GM12875 (cell line): ENCODE measurements at regions not wholly inside any gene's neighbourhood (a gene's known extent, or its start where the extent isn't known, plus 50 kb on each side); places are given as distances from the start of the nearest gene placed in this dataset.
"Not testable (repeated sequence)": the region's sequence is repeated elsewhere in the genome, so short reads cannot be mapped to it uniquely, and the experiment has no call there.

ENCODE experiments used
- H3K4me3 ChIP-seq: one replicate; pipeline ENCODE4 v1.5.1; 2011; ENCODE audit warnings: low read depth, low read length, control low read depth
- TF ChIP-seq, protein P1 (sequence below): IDR thresholded peaks from 2 replicates; pipeline ENCODE4 v1.5.1; 2011; ENCODE audit warnings: low read depth, mild to moderate bottlenecking, control low read depth, inconsistent platforms, low read length, moderate library complexity, borderline replicate concordance; ENCODE audit not compliant: insufficient read depth

DNA sequence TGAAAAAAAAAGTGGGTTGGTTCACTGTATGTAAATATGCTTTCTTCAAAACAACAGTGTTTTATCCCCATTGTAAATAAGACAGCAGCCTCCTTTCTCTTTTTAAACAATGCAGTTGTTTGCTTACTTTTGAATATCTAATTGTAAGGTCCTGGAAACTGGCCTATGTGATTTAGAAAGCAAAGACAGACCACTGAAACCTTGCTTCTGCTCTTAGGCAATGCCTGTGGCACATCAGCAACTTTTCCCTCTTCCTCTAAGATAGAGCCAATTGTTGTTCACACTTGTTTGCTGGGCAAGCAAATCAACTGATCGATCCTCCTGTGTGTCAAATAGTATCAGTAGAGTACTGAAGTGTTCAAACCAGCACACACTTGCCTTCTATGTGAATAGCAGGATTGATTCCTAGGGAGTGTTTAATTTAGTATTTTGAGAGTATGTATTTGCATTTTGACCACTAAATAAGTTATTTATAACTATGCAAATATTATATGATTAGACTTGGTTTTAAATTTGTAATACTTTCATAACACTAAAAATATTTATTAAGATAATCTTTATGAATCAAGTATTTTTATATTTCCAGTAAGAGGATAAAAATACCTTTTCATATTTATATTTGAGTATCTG, 55.4 kb upstream of the GRPR start:
- TF ChIP-seq, protein P1, sequence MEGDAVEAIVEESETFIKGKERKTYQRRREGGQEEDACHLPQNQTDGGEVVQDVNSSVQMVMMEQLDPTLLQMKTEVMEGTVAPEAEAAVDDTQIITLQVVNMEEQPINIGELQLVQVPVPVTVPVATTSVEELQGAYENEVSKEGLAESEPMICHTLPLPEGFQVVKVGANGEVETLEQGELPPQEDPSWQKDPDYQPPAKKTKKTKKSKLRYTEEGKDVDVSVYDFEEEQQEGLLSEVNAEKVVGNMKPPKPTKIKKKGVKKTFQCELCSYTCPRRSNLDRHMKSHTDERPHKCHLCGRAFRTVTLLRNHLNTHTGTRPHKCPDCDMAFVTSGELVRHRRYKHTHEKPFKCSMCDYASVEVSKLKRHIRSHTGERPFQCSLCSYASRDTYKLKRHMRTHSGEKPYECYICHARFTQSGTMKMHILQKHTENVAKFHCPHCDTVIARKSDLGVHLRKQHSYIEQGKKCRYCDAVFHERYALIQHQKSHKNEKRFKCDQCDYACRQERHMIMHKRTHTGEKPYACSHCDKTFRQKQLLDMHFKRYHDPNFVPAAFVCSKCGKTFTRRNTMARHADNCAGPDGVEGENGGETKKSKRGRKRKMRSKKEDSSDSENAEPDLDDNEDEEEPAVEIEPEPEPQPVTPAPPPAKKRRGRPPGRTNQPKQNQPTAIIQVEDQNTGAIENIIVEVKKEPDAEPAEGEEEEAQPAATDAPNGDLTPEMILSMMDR: no peak
- no peak overlapping the region for H3K4me3 ChIP-seq

DNA sequence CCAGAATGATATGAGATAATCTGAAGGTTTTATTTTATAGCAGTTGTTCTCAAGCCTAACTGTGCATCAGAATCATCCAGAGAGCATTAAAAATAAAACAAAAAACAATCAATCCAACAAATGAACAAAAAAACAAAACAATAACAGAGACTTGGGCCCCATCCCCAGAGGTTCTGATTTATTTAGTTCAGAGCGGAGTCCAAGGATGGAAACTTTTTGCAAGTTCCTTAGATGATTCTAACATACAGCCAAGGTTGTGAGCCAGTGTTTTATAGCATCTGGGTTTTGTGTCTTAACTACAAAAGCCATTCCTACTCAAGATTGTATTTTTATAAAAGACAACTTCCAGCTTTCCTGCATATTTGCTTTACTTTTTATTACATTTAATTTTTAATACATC, 59.4 kb upstream of the GRPR start:
- TF ChIP-seq, protein P1: no peak
- H3K4me3 ChIP-seq: no peak overlapping the region

DNA sequence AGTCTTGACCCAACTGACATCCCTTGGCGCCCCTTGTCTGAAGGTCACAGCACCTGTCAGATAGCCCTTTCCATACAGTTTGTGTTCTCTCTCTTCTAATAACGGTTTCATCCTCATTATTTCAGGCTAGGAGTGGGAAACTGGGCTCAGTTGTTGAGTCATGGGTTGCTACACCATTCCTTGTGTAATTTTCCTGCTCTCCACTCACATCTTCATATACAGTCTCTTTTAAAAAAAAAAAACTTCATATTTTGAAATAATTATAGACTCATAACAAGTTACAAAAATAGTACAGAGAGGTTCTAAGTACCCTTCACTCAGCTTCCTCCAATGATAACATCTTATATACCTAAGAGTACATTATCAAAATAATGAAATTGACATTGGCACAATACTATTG, 60.2 kb upstream of the GRPR start:
- no peak overlapping the region for H3K4me3 ChIP-seq
- TF ChIP-seq, protein P1: no peak

DNA sequence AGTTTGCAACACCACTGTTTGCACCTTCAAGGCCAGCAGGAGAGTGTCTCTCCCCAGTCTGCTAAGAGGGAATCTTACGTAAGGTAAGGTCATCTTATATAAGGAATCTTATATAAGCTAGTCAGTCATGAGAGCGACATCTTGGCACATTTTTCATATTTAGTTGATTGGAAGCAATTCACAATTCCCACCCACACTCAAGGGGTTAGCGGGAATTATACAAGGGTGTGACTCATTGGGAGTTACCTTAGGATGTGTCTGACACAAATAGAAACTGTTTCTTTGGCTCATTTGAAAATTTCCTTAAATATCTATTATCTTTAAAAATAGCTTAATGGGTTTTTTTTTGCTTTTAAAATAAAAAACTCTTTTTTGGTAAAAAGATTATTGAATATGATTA, 62.1 kb upstream of the GRPR start:
- TF ChIP-seq, protein P1: no peak
- H3K4me3 ChIP-seq: no peak overlapping the region

DNA sequence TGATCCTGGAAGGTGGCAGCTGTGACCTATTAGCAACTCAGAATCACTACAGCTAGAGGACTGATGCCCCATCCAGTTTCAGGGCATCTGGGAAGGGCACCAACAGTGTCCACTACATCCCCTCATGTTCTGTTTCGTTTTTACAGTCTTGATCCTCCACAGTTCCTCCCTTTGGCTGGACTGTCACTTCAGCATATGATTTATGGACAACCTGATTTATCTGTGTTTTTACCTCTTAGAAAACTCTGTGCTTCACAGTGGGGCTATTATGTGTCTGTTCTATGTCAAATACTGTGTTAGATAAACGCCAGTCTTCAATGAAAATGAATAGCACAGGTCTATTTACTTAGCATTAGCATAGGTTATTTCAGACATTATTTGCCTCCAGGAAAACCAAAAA, 63.1 kb upstream of the GRPR start:
- TF ChIP-seq, protein P1: no peak

DNA sequence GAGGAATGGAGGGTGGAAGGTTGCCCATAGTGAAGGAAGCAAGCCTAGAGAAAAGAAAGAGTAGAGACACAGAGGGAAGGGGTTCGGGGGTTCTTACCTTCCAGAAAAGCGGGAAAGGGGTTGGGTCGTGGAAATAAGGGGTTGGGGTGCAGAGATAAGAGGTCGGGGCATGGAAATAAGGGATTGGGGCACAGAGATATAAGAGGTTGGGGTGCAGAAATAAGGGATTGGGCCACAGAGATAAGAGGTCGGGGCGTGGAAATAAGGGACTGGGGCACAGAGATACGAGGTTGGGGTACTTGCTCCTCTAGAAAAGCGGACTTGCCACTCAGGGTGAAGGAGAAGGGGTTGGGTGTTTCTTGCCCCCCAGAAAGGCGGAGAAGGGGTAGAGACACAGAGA, 74.2 kb upstream of the GRPR start:
- not testable (repeated sequence) for H3K4me3 ChIP-seq

More for the DNA sequence above, 63.1 kb upstream of the GRPR start:
- no peak overlapping the region for H3K4me3 ChIP-seq

DNA sequence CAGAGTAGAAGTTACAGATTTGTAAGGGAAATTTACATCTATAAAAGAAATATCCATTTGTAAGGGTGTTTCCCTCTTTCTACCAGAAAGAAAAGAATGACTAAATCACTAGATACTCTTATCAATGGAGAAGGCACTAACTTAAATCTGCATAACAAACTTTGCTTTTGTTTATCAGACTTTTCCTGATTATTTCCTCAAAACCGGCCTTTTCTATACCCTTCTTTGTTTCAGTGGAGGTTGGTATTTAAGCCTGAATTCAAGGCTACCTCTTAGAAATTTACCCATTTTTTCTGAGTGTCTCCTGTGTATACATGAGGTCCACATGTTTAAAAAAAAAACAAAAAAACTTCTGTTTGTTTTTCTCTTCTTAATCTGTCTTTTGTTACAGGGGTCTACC, 80.4 kb upstream of the GRPR start:
- H3K4me3 ChIP-seq: no peak overlapping the region
- TF ChIP-seq, protein P1: no peak

DNA sequence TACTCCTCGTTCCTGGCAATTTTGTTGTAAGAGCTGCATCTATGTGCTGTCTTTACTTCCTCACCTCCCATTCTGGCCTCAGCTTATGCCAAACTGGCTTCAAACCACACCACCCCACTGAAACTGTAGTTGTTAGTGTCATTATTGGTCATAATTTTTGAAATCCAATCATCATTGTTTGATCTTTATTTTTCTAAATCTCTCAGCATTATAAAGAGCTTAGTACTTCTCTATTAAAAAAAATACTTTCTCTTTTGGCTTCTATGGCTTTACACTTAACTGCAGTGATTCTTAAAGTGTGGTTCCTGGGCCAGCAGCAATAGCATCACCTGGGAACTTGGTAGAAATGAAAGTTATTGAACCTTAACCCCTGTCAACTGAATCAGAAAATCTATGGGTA, 83.5 kb upstream of the GRPR start:
- no peak overlapping the region for H3K4me3 ChIP-seq
- TF ChIP-seq, protein P1: no peak
